ENCODE measurements at regions not wholly inside any gene's neighbourhood (a gene's known extent, or its start where the extent isn't known, plus 50 kb on each side); places are given as distances from the start of the nearest gene placed in this dataset.

- DNase-seq (ENCODE audit: low read depth): no peak
Observed at GRCh38 chr12:77571127-77571526, 259.6 kb upstream of the NAV3 start.

GRCh38 chr12:77569876-77570275, 260.8 kb upstream of the NAV3 start:
- DNase-seq (ENCODE audit: low read depth): no peak

GRCh38 chr12:77560714-77561113, 270.0 kb upstream of the NAV3 start:
- no peak for DNase-seq (ENCODE audit: low read depth)

GRCh38 chr12:77559400-77560074, 271.2 kb upstream of the NAV3 start:
- DNase-seq (ENCODE audit: low read depth): no peak

GRCh38 chr12:77555074-77555473, 275.6 kb upstream of the NAV3 start:
- DNase-seq (ENCODE audit: low read depth): no peak

GRCh38 chr12:77553976-77554619, 276.6 kb upstream of the NAV3 start:
- no peak for DNase-seq (ENCODE audit: low read depth)

GRCh38 chr12:77549383-77550128, 281.1 kb upstream of the NAV3 start:
- DNase-seq (ENCODE audit: low read depth): no peak

- DNase-seq (ENCODE audit: low read depth): no peak
Observed at GRCh38 chr12:77548797-77549196, 281.9 kb upstream of the NAV3 start.

GRCh38 chr12:77540097-77540496, 290.6 kb upstream of the NAV3 start:
- DNase-seq (ENCODE audit: low read depth): no peak

- no peak for DNase-seq (ENCODE audit: low read depth)
Observed at GRCh38 chr12:77537663-77538062, 293.0 kb upstream of the NAV3 start.

GRCh38 chr12:77535734-77536133, 295.0 kb upstream of the NAV3 start:
- DNase-seq (ENCODE audit: low read depth): no peak

GRCh38 chr12:77531912-77532311, 298.8 kb upstream of the NAV3 start:
- DNase-seq (ENCODE audit: low read depth): no peak

- DNase-seq (ENCODE audit: low read depth): no peak
Observed at GRCh38 chr12:77522247-77522646, 308.4 kb upstream of the NAV3 start.

- DNase-seq (ENCODE audit: low read depth): peak; percentile 40
Observed at GRCh38 chr12:77521508-77522115, 309.1 kb upstream of the NAV3 start.

GRCh38 chr12:77514511-77514910, 316.2 kb upstream of the NAV3 start:
- DNase-seq (ENCODE audit: low read depth): no peak

GRCh38 chr12:77510985-77511384, 319.7 kb upstream of the NAV3 start:
- DNase-seq (ENCODE audit: low read depth): no peak

- no peak for DNase-seq (ENCODE audit: low read depth)
Observed at GRCh38 chr12:77504466-77504865, 326.2 kb upstream of the NAV3 start.

- no peak for DNase-seq (ENCODE audit: low read depth)
Observed at GRCh38 chr12:77500089-77500488, 330.6 kb upstream of the NAV3 start.

- DNase-seq (ENCODE audit: low read depth): no peak
Observed at GRCh38 chr12:77497647-77498046, 333.0 kb upstream of the NAV3 start.

- no peak for DNase-seq (ENCODE audit: low read depth)
Observed at GRCh38 chr12:77496714-77497113, 334.0 kb upstream of the NAV3 start.

- no peak for DNase-seq (ENCODE audit: low read depth)
Observed at GRCh38 chr12:77494296-77494695, 336.4 kb upstream of the NAV3 start.

GRCh38 chr12:77493302-77494168, 337.2 kb upstream of the NAV3 start:
- DNase-seq (ENCODE audit: low read depth): peak; percentile 3
